NCI-H2081 (cell line): ENCODE measurements at regions not wholly inside any gene's neighbourhood (a gene's known extent, or its start where the extent isn't known, plus 50 kb on each side); places are given as distances from the start of the nearest gene placed in this dataset.
A peak's percentile ranks its signal among the peaks of the same experiment; 100 is the strongest.

Experiments
- DNase-seq, 2 experiments: peaks; one replicate each; lab custom pipeline; 2025; lab: John Stamatoyannopoulos, UW

- no peak for DNase-seq
Observed at GRCh38 chr20:52727740-52728456, 244.3 kb upstream of the TSHZ2 start.

GRCh38 chr20:52724541-52724940 lies 247.6 kb upstream of the TSHZ2 start:
- no peak for DNase-seq

GRCh38 chr20:52722926-52723688 lies 249.1 kb upstream of the TSHZ2 start:
- no peak for DNase-seq

- no peak for DNase-seq
Observed at GRCh38 chr20:52708137-52708536, 264.0 kb upstream of the TSHZ2 start.

- DNase-seq = no peak
Observed at GRCh38 chr20:52704553-52704952, 267.6 kb upstream of the TSHZ2 start.

- no peak for DNase-seq
Observed at GRCh38 chr20:52688345-52688744, 283.8 kb upstream of the TSHZ2 start.

- DNase-seq = no peak
Observed at GRCh38 chr20:52684905-52685304, 287.3 kb upstream of the TSHZ2 start.

- no peak for DNase-seq
Observed at GRCh38 chr20:52684176-52684575, 288.0 kb upstream of the TSHZ2 start.

- DNase-seq = no peak
Observed at GRCh38 chr20:52683761-52684160, 288.4 kb upstream of the TSHZ2 start.

- no peak for DNase-seq
Observed at GRCh38 chr20:52682237-52682636, 289.9 kb upstream of the TSHZ2 start.

- DNase-seq = no peak
Observed at GRCh38 chr20:52681288-52681687, 290.9 kb upstream of the TSHZ2 start.

- no peak for DNase-seq
Observed at GRCh38 chr20:52677216-52677615, 294.9 kb upstream of the TSHZ2 start.

- no peak for DNase-seq
Observed at GRCh38 chr20:52676283-52676995, 295.7 kb upstream of the TSHZ2 start.

GRCh38 chr20:52675375-52675774 lies 296.8 kb upstream of the TSHZ2 start:
- DNase-seq = no peak

- no peak for DNase-seq
Observed at GRCh38 chr20:52668626-52669025, 303.5 kb upstream of the TSHZ2 start.

- DNase-seq = no peak
Observed at GRCh38 chr20:52667358-52667757, 304.8 kb upstream of the TSHZ2 start.

- no peak for DNase-seq
Observed at GRCh38 chr20:52665441-52665840, 306.7 kb upstream of the TSHZ2 start.

GRCh38 chr20:52655395-52655794 lies 316.8 kb upstream of the TSHZ2 start:
- DNase-seq = no peak

GRCh38 chr20:52654567-52654966 lies 317.6 kb upstream of the TSHZ2 start:
- DNase-seq = no peak

GRCh38 chr20:52652271-52652670 lies 319.9 kb upstream of the TSHZ2 start:
- DNase-seq = no peak

GRCh38 chr20:52649727-52650126 lies 322.4 kb upstream of the TSHZ2 start:
- peak in 1 of 2 experiments; percentile 8 for DNase-seq

- no peak for DNase-seq
Observed at GRCh38 chr20:52645822-52646221, 326.3 kb upstream of the TSHZ2 start.

GRCh38 chr20:52643034-52643433 lies 329.1 kb upstream of the TSHZ2 start:
- no peak for DNase-seq
